HG03469 (cell line): ENCODE measurements at regions not wholly inside any gene's neighbourhood (a gene's known extent, or its start where the extent isn't known, plus 50 kb on each side); places are given as distances from the start of the nearest gene placed in this dataset.

Experiments
- ATAC-seq: cut with Tn5 transposase; IDR thresholded peaks from one replicate; pipeline ENCODE4 v1.9.1; 2021; ENCODE audit warnings: mild to moderate bottlenecking, moderate library complexity, moderate number of reproducible peaks; ENCODE audit not compliant: unreplicated experiment

DNA sequence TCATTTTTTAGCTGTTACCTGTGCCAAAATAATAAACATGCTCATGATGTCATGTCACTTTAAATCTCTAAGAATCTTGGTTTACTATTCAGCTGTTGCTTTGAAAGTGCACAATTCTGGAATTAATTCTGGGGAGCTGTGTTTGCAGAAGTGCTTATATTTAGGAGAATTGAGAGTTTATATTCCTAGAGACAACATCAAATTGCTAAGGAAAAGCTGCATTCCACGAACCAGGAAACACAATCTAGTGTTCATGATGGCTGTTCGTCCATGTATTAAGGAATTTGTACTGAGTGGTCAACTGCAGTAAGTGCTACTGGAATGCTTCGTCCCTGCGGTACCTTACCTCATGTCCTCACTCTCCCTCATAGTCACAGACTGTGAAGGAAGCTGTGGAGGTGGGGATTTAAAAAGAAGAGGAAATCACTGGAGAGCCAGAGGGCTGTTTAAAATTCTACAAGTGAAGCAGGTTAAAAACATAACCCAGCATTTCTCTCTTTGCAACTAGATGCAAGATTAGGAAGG, 161.0 kb downstream of the TRMT11 start:
- ATAC-seq, result no peak

GRCh38 chr6:126148853-126149252, 162.5 kb downstream of the TRMT11 start:
- no peak for ATAC-seq

DNA sequence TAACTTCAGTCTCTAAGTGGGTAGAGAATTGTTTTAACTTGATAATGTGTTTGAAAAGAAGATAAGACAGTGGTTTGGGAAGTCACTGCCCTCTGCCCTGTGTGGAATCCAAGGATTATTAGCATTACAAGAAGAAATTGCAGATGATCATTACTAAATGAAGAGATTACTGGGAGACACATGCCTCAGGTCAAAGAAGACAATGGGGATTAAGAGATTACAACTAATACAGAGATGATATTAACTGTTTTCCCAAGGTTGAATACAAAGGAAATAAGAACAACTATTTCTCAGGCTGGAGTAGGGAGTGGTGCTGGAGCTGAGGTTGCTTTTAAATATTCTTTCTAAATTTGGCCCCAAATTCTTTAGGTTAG, 166.0 kb downstream of the TRMT11 start:
- no peak for ATAC-seq

DNA sequence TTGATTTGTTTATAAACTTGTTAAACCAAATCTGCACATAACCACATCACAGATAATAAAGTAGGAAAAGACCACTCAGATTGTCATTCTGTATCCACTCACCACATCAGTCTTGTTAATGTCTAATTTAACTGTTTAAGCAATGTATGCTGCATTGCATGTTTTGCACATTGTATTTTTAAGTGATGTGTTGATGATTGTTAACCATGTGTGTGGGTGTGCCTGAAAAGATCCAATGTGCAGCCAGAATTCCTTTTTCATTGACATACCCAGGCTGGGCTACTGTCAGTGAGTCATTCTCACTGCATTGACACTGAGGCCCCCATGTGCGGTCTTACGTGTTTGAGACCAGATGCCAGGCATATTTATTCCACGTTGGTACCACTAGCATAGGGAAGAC, 167.3 kb downstream of the TRMT11 start:
- ATAC-seq, result no peak

GRCh38 chr6:126156973-126157372, 170.6 kb downstream of the TRMT11 start:
- ATAC-seq, result peak; percentile 78

GRCh38 chr6:126167726-126168125, 172.2 kb upstream of the CENPW start:
- no peak for ATAC-seq

- ATAC-seq, result no peak
These were observed 169.5 kb upstream of the CENPW start for GRCh38 chr6:126170433-126170832.

DNA sequence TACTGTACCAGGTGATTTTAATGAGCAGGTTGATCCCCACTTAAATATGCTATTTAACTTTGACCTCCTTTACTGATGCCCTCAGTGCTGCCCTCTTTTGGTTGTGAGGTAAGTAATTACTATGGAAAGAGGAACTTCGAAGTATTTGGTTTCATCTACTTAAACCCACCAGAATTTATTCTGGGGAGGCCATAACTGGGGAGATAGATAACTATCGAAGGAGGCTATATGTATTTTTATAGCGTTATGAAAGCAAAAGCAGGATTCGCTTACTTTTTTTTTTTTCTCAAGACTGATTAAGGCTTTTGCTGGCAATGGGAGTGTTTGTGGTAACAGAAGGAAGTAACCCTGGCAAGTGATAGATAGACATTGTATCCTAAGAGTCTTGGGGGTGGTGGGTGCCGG, 168.9 kb upstream of the CENPW start:
- ATAC-seq, result peak; percentile 92

- no peak for ATAC-seq
These were observed 167.8 kb upstream of the CENPW start for GRCh38 chr6:126172131-126172530.

DNA sequence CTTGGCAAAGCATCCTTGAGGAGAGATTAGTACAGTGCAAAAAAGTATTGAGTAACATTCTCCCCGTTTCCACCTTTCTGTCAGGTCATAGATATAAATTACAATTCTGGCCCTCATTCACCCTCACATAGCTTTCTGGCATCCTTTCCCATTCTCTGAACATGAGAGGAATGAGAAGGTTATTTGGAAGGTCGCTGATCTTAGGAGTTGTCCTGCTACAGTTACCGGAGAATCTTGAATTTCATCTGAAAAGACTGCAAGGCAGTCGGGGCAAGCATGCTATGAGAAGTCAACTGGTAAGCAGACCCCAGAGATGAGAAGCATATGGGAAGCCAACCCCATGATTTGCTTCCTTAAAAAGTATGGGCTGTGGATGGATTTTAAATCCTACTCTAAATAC, 166.7 kb upstream of the CENPW start:
- no peak for ATAC-seq

DNA sequence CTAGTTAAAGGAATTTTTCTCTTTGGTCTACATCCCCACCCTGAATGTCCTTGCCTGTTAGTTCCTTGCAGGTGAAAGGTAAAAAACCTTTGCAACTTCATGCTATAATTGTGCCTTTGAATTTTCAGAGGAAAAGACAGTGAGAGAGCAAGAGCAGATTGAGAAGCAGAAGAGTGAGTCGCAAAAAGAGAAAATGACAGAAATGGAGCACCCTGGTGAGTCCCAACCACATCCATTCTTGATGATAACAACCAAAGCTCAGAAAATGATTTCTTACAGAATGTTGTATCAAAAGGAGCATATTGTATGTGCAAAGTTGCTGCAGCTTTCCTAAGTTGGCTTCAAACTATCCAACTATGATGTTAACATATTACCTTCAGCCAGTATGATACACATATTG, 165.2 kb upstream of the CENPW start:
- no peak for ATAC-seq

GRCh38 chr6:126175251-126175650, 164.7 kb upstream of the CENPW start:
- ATAC-seq, result no peak

GRCh38 chr6:126176282-126176681, 163.6 kb upstream of the CENPW start:
- no peak for ATAC-seq

DNA sequence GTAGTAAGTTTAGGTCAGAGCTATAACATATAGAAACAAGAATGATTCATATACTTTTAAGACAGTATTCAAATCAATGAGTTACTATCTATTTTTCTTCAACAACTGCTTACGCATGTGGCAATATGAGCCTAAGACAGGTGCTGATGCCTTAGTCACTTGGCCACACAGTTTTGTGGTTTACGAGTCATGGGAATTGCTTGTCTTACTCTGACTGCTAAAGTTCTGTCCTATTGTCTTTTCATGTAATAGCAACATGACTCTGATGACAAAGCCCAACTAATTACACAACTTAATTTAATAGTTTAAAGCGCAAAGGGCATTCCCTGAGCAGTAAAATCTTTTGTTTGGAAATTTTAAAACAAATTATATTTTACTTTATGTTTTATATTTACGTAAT, 159.3 kb upstream of the CENPW start:
- ATAC-seq, result peak; percentile 46

DNA sequence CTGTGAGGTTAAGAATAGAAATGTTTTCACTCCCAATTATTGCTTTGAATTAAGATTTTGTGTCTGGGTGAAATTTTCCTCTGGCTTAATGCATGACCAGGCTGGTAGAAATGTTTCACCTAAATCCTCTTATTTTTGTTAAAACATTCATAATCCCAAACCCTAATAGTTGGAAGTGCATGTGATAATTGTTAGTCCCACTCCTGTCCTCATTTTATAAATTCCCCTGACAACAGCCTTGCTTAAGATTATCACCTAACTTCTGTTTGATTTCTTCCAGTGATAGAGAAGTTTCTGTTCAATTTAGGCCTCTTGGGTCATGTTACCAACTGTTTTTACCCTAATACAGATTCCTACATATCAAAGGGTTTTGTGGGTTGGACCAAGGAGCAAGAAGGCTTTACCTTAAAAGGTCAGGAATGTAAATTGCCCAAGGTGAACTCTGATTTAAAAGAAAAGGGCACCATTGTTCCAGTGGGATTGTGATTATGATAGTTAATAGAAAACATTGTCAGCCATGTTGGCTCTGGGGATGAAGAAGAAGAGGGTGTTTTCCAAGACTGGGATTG, 158.7 kb upstream of the CENPW start:
- ATAC-seq, result no peak

GRCh38 chr6:126181890-126182289, 158.0 kb upstream of the CENPW start:
- ATAC-seq, result no peak

- ATAC-seq, result no peak
These were observed 157.1 kb upstream of the CENPW start for GRCh38 chr6:126182650-126183311.

- no peak for ATAC-seq
These were observed 154.1 kb upstream of the CENPW start for GRCh38 chr6:126185774-126186173.

DNA sequence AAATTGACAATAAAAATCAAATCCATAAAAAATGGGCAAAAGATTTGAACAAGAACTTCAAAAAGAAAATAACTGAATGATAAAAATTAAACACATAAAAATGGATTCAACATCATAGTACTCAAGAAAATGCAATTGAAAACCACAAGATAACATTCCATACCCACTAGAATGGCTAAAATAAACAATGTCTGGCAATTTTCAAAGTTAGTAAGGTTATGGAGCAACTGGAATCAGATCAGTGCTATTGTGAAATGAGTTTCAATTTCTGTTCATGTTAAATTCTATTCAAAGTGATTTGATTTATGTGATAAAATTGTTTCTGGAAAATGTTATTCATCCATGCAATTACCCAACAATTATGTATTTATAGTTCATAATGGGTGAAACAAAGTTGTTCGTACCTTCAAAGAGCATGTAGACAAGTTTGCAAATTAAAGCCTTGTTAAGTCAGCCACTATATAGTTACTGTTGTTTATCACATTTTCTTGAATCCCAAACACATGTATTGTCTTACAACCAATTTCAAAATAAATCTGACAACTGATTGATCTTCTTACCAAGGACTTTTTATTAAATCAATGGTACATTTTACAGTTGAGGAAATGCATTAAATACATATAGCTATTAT, 151.5 kb upstream of the CENPW start:
- no peak for ATAC-seq

DNA sequence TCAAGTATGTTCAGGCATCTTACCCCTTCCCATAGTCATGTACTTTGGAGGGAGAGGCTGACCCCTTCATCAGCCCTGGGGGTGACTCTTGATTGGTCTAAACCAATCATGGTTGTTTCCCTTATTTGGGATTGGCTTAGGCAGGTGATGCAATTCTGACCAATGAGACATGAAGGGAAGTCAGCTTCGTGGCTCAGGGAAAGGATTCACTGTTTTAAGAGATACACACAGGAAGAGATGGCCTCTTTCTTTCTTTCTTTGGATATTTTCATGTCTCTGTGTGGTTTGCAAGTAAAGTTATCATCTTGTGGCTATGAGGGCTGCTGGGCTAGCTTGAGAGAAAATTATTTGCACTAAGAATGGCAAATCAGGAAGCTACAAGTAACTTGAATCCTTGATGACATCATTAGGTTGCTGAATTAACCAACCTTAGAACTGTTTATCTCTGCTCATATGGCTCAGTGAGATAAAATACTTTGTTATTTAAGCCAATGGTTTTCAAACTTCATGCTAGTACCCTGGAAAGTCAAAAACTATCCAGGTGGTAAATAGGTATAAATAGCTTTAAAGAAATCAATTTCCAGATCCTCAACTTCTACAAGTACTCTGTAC, 144.2 kb upstream of the CENPW start:
- no peak for ATAC-seq

DNA sequence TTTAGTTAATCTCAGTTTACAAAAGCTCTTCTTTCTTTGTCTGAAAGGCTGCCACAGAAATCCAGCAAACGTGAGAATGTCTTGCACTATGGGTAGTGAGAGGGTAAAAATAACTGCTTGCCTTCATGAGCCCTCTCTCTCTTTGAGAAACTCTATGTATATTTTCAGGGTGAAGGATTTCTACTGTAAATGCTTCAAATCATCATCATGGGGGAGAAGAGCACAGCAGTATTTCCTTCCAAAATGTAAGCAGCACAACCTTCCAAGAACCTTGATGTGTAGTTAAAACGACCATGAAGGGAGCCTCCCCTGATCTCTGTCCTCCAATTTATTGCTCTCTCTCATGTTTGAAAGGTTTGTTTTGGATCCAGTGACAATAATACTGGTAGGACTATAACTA, 141.3 kb upstream of the CENPW start:
- no peak for ATAC-seq

DNA sequence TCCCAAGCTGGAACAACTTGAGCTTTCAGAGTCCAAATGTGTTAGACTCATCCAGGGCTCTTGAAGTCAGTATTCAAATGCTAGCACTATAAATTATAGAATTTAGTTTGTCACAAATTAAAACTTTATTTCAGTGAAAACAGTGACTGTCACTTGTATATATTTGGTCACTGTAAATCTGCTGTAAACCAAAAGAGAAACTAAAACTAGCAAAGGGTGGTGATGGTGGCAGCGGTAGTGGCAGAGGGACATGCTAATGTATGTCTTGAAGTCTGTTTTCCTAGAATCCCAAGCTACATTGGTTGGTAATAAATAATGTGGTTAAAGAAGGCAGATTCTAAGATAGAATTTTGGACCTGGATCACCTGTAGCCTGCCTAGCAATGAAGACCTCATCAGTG, 140.4 kb upstream of the CENPW start:
- ATAC-seq, result no peak
